Heart right ventricle (tissue), 16 donors: ENCODE measurements at regions not wholly inside any gene's neighbourhood (a gene's known extent, or its start where the extent isn't known, plus 50 kb on each side); places are given as distances from the start of the nearest gene placed in this dataset.

Experiments used
- ATAC-seq, 8 donors: fragments of 200-7000 bp; cut with Tn5 transposase; one replicate each; pipeline ENCODE4 v1.9.1; 2020; ENCODE audit warnings: mild to moderate bottlenecking in 8 of 8, moderate library complexity in 8 of 8, moderate number of reproducible peaks in 1 of 8
- DNase-seq, 2 donors: peaks; one replicate each; pipeline ENCODE4 v3.0.0-alpha.2; 2020
- H3K27ac ChIP-seq, 10 donors: fragments of 200-600 bp; sonication (generic) in 2 of 10; one replicate each; pipeline versions ENCODE4 v1.5.0 to v1.8.0; 2020 to 2022; ENCODE audit warnings: mild to moderate bottlenecking in 3 of 10
- H3K27me3 ChIP-seq, 7 donors: fragments of 200-600 bp; one replicate each; pipeline ENCODE4 v1.8.0; 2021 to 2022; ENCODE audit warnings: mild to moderate bottlenecking in 2 of 7
- H3K36me3 ChIP-seq, 9 donors: fragments of 200-600 bp; sonication (generic) in 1 of 9; one replicate each; pipeline versions ENCODE4 v1.5.0 to v1.8.0; 2020 to 2022; ENCODE audit warnings: mild to moderate bottlenecking in 2 of 9
- H3K4me1 ChIP-seq, 9 donors: fragments of 200-600 bp; sonication (generic) in 1 of 9; one replicate each; pipeline versions ENCODE4 v1.5.0 to v1.8.0; 2020 to 2022; ENCODE audit warnings: mild to moderate bottlenecking in 4 of 9
- H3K4me3 ChIP-seq, 10 donors: fragments of 200-600 bp; sonication (generic) in 2 of 10; one replicate each; pipeline versions ENCODE4 v1.5.0 to v1.8.0; 2020 to 2022; ENCODE audit warnings: mild to moderate bottlenecking in 7 of 10, moderate library complexity in 2 of 10
- H3K9me3 ChIP-seq, 11 donors: fragments of 200-600 bp in 10 of 11; sonication (generic) in 2 of 11; one replicate each; pipeline versions ENCODE4 v1.5.0 to v1.8.0; 2013 to 2022; ENCODE audit warnings: mild to moderate bottlenecking in 2 of 11, control low read depth in 1 of 11, moderate library complexity in 1 of 11
- WGBS, 2 donors: extraction: QIAGEN DNeasy Blood & Tissue Kit; methylation state at CpG; one replicate each; pipeline ENCODE4 v1.1.7; 2013; ENCODE audit warnings: inconsistent platforms in 1 of 2; 5-methylcytosine and 5-hydroxymethylcytosine counted together
- intact Hi-C, 10 donors: fragments of 100-400 bp; cut with DNase I; formaldehyde crosslinking; loops; one replicate each; pipeline versions ENCODE4 v1.11.1 to v1.14.2; 2022
- TF ChIP-seq, protein P1 (sequence below), 9 donors: fragments of 200-600 bp; sonication (generic) in 2 of 9; IDR thresholded peaks; one replicate each; pipeline versions ENCODE4 v1.5.0 to v1.8.0; 2021 to 2022; ENCODE audit warnings: antibody characterized with exemption in 9 of 9, mild to moderate bottlenecking in 5 of 9, moderate library complexity in 1 of 9
- donor health status: Arrhythmogenic right ventricular cardiomyopathy.
- donor health status: ischemic (EF 13 %, LVEDD 7.1; RV severe dilation, severe dysfunction).
- donor health status: healthy with polysubstance abuse.
- donor health status: DM: no; HTN: yes; CAD: no.
- donor health status: DM: no; HTN: no; CAD: no.
- donor health status: ischemic (EF 25% LVEDD 6.9; RV normal size, moderate dysfunction).
- donor health status: ischemic (EF 25% LVEDD 5.7; RV mildly dilated, moderate dysfunction).
- donor health status: healthy.
- donor health status: DM: yes; HTN: yes; CAD: no.
- donor health status: Ischemic cardiomyopathy.
- donor health status: ischemic (EF 35%, LVEDD 5.7; RV mildly dilated, moderate dysfunction).
- donor health status: nonischemic (EF 11% LVEDD 7.7; RV severe dilation, severe dysfunction).
- donor health status: DM: yes; HTN: yes; CAD: no.
- donor health status: PGD.
- donor health status: ischemic (EF 29% LVEDD 5.4; RV normal size, mild dysfunction).
- donor health status: nonischemic (EF 23%, LVEDD 6.1; RV moderate dilation, normal function).

- no peak overlapping the region for H3K27ac ChIP-seq
- peaks cover 0 to 13% (median 0%) of the 10 kb centered on the region in 7 donors for H3K27me3 ChIP-seq
- TF ChIP-seq, protein P1, sequence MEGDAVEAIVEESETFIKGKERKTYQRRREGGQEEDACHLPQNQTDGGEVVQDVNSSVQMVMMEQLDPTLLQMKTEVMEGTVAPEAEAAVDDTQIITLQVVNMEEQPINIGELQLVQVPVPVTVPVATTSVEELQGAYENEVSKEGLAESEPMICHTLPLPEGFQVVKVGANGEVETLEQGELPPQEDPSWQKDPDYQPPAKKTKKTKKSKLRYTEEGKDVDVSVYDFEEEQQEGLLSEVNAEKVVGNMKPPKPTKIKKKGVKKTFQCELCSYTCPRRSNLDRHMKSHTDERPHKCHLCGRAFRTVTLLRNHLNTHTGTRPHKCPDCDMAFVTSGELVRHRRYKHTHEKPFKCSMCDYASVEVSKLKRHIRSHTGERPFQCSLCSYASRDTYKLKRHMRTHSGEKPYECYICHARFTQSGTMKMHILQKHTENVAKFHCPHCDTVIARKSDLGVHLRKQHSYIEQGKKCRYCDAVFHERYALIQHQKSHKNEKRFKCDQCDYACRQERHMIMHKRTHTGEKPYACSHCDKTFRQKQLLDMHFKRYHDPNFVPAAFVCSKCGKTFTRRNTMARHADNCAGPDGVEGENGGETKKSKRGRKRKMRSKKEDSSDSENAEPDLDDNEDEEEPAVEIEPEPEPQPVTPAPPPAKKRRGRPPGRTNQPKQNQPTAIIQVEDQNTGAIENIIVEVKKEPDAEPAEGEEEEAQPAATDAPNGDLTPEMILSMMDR (IDR thresholded peaks at IDR 0.05) = no peak
- no peak overlapping the region for H3K4me3 ChIP-seq
- WGBS, 2 donors = 78 to 80% methylated on average over 4 of the region's 4 CpGs
- DNase-seq (no peak), ATAC-seq (no peak)
- H3K9me3 ChIP-seq = peaks cover 0 to 3% (median 0%) of the 10 kb centered on the region in 11 donors
- intact Hi-C loops = no loop called here
- H3K4me1 ChIP-seq = no peaks in the 10 kb centered on the region
- no peaks in the 10 kb centered on the region for H3K36me3 ChIP-seq
Observed at GRCh38 chr10:117927871-117928270, 118.9 kb downstream of the RAB11FIP2 start.

DNA sequence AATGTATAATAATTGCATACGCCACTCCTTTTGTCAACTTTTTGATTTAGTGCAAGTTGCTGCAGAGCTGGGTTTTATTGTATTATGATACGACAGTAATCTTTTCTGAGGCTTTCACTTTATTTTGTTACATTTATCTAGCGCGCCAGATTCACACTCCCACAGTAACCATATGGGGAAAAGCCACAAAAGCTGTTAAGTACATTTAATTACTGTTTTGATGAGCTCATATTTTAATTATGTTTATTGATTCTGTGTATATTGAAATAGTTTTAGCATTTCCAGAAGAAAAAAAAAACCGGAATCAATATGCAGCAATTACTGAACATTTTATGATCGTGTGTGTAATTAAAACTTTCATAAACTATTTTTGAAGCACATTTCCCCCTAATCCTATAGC, 118.5 kb downstream of the RAB11FIP2 start:
- ATAC-seq (no peak), DNase-seq (no peak)
- no peaks in the 10 kb centered on the region for H3K36me3 ChIP-seq
- TF ChIP-seq, protein P1 (IDR thresholded peaks at IDR 0.05) = no peak
- 81 to 88% methylated on average over 6 of the region's 6 CpGs for WGBS, 2 donors
- peaks cover 0 to 3% (median 0%) of the 10 kb centered on the region in 11 donors for H3K9me3 ChIP-seq
- no peak overlapping the region for H3K4me3 ChIP-seq
- no peak overlapping the region for H3K27ac ChIP-seq
- intact Hi-C loops = no loop called here
- peaks cover 0 to 13% (median 0%) of the 10 kb centered on the region in 7 donors for H3K27me3 ChIP-seq
- no peaks in the 10 kb centered on the region for H3K4me1 ChIP-seq

DNA sequence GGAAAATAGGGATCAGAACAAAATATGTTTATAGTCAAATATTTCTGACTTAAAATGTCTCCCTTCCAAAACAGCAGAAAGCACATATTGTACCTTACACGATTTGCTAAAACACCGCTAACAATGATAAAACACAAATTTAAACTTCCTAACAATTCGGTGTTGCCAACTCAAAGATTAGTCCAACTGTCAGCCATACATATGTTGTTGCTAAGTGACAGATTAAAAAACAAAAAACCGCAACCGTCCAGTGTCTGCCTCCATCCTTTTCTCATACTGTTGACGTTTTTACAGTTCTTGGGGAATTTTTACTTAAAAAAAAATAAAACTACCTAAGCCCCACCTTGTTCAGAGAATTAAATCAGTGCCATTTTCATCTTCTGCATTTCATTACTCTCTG, 118.0 kb downstream of the RAB11FIP2 start:
- WGBS, 2 donors = 64 to 67% methylated on average over 6 of the region's 6 CpGs
- intact Hi-C loops = no loop called here
- DNase-seq (no peak), ATAC-seq (no peak)
- H3K9me3 ChIP-seq = peaks cover 0 to 3% (median 0%) of the 10 kb centered on the region in 11 donors
- no peak overlapping the region for H3K4me3 ChIP-seq
- H3K27ac ChIP-seq = no peak overlapping the region
- no peaks in the 10 kb centered on the region for H3K36me3 ChIP-seq
- TF ChIP-seq, protein P1 (IDR thresholded peaks at IDR 0.05) = no peak
- peaks cover 0 to 10% (median 0%) of the 10 kb centered on the region in 7 donors for H3K27me3 ChIP-seq
- no peaks in the 10 kb centered on the region for H3K4me1 ChIP-seq

DNA sequence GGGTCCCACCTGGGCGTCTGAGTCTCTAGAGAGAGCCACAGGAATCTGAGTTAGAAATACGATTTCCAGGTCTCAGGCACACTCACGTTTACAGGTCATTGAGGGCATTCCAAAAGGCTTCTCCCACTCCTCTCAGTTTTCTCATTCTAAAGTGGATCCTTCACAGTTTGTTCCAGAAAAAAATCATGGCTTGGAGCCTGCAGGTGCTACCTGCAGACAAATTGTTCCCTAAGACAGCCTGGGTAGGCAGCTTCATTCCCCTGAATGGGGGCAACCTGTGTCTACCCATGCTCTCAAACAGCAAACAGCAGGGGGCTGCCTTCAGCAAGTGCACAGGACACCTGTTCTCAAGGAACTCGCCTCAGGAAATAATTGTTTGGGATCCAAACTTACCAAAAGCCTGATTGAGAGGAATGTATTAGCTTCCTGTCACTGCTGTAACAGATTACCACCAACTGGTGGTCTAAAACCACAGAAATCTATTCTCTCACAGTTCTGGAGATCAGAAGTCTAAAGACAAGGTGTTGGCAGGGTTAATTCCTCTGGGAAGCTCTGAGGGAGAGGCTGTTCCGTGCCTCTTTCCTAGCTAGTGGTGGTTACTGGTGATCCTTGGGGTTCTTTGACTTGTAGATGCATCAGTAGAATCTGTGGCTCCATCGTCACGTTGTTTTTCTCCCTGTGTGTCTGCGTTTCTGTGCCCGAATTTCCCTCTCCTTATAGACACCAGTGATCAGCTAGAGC, 117.2 kb downstream of the RAB11FIP2 start:
- Histone ChIP-seq H3K4me1 (no peaks in the 10 kb centered on the region), H3K9me3 (peaks cover 0 to 3% (median 0%) of the 10 kb centered on the region in 11 donors), H3K27me3 (peaks cover 0 to 10% (median 0%) of the 10 kb centered on the region in 7 donors), H3K36me3 (no peaks in the 10 kb centered on the region), H3K4me3 (no peak overlapping the region), H3K27ac (no peak overlapping the region)
- intact Hi-C loops = no loop called here
- ATAC-seq (no peak), DNase-seq (no peak)
- TF ChIP-seq, protein P1 (IDR thresholded peaks at IDR 0.05) = no peak
- 44 to 49% methylated on average over 9 of the region's 9 CpGs for WGBS, 2 donors
